ENCODE measurements at regions not wholly inside any gene's neighbourhood (a gene's known extent, or its start where the extent isn't known, plus 50 kb on each side); places are given as distances from the start of the nearest gene placed in this dataset.
"Not testable (repeated sequence)": the region's sequence is repeated elsewhere in the genome, so short reads cannot be mapped to it uniquely, and the experiment has no call there.

DNA sequence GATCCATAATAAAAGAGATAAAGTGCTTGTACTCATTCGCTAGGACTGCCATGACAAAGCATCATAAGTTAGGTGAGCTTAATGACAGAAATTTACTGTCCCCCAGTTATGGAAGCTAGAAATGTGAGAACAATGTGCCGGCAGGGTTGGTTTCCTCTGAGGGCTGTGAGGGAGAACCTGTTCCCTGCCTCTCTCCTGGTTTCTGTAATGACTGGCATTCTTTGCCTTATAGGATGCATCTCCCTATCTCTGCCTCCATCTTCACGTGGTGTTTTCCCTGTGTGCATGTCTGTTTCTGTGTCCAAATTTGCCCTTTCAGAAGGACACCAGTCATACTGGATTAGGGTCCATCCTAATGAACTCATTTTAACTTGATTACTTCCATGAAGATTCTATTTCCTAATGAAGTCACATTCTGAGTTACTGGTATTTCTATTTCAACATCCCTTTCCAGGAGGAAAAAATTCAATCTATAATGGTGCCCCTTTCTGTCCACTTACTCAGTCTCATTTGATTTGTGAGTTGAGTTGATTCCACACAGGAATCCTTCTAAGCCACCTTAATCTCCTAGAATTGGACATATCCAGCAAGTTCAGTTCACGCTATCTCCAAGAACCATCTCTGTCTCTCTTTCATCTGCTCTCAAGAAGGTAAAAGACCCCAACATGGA, 71.2 kb upstream of the LIPC start:
- Histone ChIP-seq H3K36me3 (ENCODE audit: control insufficient read depth, insufficient read depth, low read length) (no peaks in the 10 kb centered on the region), H3K27me3 (ENCODE audit: control insufficient read depth, insufficient read depth, low read length, poor library complexity, severe bottlenecking) (no peaks in the 10 kb centered on the region), H3K4me1 (ENCODE audit: control insufficient read depth, insufficient read depth, low read length) (no peaks in the 10 kb centered on the region), H3K27ac (ENCODE audit: insufficient read depth, low read depth, low read length, poor library complexity, severe bottlenecking) (no peak overlapping the region), H3K4me3 (ENCODE audit: insufficient read depth, low read depth, low read length) (no peak overlapping the region), H3K9me3 (ENCODE audit: control insufficient read depth, low read length) (no peaks in the 10 kb centered on the region)
- 86 to 96% methylated on average over 4 of the region's 4 CpGs for WGBS, 2 experiments

DNA sequence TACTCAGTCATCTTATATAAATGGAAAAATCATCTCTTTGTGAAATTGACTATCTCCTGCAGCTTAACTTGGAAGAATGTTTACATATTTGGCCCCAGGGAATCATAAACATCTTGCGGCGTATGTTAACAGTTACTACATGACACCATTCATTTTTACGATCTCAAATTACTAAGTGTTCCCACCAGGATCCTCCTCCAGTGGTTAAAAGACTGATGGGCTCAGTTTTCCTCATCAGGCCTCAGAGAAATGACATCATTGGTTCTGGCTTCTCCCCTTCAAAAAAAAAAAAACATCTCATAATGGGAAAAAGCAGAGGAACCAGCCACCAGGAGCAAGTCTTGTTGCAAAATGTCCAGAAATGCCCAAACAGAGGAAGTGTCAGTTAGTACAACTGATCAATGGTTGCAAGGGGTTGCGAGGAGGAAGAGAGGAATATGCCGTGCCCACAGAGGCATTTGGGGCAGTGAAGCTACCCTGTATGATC, 70.5 kb upstream of the LIPC start:
- H3K4me1 ChIP-seq (ENCODE audit: control insufficient read depth, insufficient read depth, low read length), result no peaks in the 10 kb centered on the region
- H3K4me3 ChIP-seq (ENCODE audit: insufficient read depth, low read depth, low read length), result no peak overlapping the region
- H3K9me3 ChIP-seq (ENCODE audit: control insufficient read depth, low read length), result no peaks in the 10 kb centered on the region
- no peaks in the 10 kb centered on the region for H3K27me3 ChIP-seq (ENCODE audit: control insufficient read depth, insufficient read depth, low read length, poor library complexity, severe bottlenecking)
- WGBS, 2 experiments, result 95 to 96% methylated on average over 5 of the region's 5 CpGs
- H3K36me3 ChIP-seq (ENCODE audit: control insufficient read depth, insufficient read depth, low read length), result no peaks in the 10 kb centered on the region
- no peak overlapping the region for H3K27ac ChIP-seq (ENCODE audit: insufficient read depth, low read depth, low read length, poor library complexity, severe bottlenecking)

DNA sequence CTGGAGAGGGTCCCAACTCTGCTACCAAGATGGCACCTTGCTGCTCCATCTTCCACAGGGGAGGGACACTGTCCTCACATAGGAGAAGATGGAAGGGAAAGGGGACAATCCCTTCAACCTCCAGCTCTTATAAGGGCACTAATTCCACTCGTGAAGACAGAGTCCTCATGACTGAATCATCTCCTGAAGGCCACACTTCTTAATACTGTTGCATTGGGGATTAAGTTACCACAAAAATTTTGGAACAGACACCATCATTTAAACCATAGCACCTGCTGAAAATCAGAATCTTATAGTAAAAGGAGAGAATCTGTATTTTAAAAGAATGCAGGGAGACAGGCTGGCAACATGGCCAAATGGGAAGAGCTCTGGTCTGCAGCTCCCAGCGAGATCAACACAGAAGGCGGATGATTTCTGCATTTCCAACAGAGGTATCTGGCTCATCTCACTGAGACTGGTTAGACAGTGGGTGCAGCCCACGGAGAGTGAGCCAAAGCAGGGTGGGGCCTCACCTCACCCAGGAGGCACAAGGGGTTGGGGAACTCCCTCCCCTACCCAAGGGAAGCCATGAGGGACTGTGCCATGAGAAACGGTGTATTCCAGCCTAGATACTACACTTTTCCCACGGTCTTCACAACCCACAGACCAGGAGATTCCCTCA, 69.4 kb upstream of the LIPC start:
- no peak overlapping the region for H3K27ac ChIP-seq (ENCODE audit: insufficient read depth, low read depth, low read length, poor library complexity, severe bottlenecking)

DNA sequence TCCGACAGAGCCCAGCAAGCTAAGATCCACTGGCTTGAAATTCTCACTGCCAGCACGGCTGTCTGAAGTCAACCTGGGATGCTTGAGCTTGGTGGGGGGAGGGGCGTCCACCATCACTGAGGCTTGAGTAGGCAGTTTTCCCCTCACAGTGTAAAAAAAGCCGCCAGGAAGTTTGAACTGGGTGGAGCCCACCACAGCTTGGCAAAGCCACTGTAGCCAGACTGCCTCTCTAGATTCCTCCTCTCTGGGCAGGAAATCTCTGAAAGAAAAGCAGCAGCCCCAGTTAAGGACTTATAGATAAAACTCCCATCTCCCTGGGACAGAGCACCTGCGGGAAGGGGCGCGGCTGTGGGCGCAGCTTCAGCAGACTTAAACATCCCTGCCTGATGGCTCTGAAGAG, 68.7 kb upstream of the LIPC start:
- not testable (repeated sequence) for H3K27ac ChIP-seq (ENCODE audit: insufficient read depth, low read depth, low read length, poor library complexity, severe bottlenecking); H3K9me3 ChIP-seq (ENCODE audit: control insufficient read depth, low read length); H3K4me3 ChIP-seq (ENCODE audit: insufficient read depth, low read depth, low read length); H3K4me1 ChIP-seq (ENCODE audit: control insufficient read depth, insufficient read depth, low read length); H3K27me3 ChIP-seq (ENCODE audit: control insufficient read depth, insufficient read depth, low read length, poor library complexity, severe bottlenecking); H3K36me3 ChIP-seq (ENCODE audit: control insufficient read depth, insufficient read depth, low read length)
- WGBS, 2 experiments, result 87 to 93% methylated on average over 8 of the region's 8 CpGs

More for the DNA sequence above, 69.4 kb upstream of the LIPC start:
- Histone ChIP-seq H3K4me1 (ENCODE audit: control insufficient read depth, insufficient read depth, low read length) (no peaks in the 10 kb centered on the region), H3K27me3 (ENCODE audit: control insufficient read depth, insufficient read depth, low read length, poor library complexity, severe bottlenecking) (no peaks in the 10 kb centered on the region), H3K36me3 (ENCODE audit: control insufficient read depth, insufficient read depth, low read length) (no peaks in the 10 kb centered on the region), H3K4me3 (ENCODE audit: insufficient read depth, low read depth, low read length) (no peak overlapping the region), H3K9me3 (ENCODE audit: control insufficient read depth, low read length) (no peaks in the 10 kb centered on the region)
- WGBS, 2 experiments, result 90 to 92% methylated on average over 6 of the region's 6 CpGs

DNA sequence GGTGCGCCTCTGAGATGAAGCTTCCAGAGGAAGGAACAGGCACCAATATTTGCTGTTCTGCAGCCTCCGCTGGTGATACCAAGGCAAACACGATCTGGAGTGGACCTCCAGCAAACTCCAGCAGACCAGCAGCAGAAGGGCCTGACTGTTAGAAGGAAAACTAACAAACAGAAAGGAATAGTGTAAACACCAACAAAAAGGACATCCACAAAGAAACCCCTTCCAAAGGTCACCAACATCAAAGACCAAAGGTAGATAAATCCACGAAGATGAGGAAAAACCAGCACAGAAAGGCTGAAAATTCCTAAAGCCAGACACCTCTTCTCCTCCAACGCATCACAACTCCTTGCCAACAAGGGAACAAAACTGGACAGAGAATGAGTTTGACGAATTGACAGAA, 68.1 kb upstream of the LIPC start:
- not testable (repeated sequence) for H3K27ac ChIP-seq (ENCODE audit: insufficient read depth, low read depth, low read length, poor library complexity, severe bottlenecking); H3K4me3 ChIP-seq (ENCODE audit: insufficient read depth, low read depth, low read length); H3K4me1 ChIP-seq (ENCODE audit: control insufficient read depth, insufficient read depth, low read length); H3K36me3 ChIP-seq (ENCODE audit: control insufficient read depth, insufficient read depth, low read length); H3K27me3 ChIP-seq (ENCODE audit: control insufficient read depth, insufficient read depth, low read length, poor library complexity, severe bottlenecking); H3K9me3 ChIP-seq (ENCODE audit: control insufficient read depth, low read length)
- WGBS, 2 experiments, result 94 to 95% methylated on average over 5 to 6 of the region's 6 CpGs

DNA sequence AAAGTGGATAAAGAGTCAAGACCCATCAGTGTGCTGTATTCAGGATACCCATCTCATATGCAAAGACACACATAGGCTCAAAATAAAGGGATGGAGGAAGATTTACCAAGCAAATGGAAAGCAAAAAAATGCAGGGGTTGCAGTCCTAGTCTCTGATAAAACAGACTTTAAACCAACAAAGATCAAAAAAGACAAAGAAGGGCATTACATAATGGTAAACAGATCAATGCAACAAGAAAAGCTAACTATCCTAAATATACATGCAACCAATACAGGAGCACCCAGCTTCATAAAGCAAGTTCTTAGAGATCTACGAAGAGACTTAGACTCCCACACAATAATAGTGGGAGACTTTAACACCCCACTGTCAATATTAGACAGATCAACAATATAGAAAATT, 66.7 kb upstream of the LIPC start:
- not testable (repeated sequence) for H3K4me1 ChIP-seq (ENCODE audit: control insufficient read depth, insufficient read depth, low read length); H3K4me3 ChIP-seq (ENCODE audit: insufficient read depth, low read depth, low read length); H3K36me3 ChIP-seq (ENCODE audit: control insufficient read depth, insufficient read depth, low read length); H3K9me3 ChIP-seq (ENCODE audit: control insufficient read depth, low read length); H3K27ac ChIP-seq (ENCODE audit: insufficient read depth, low read depth, low read length, poor library complexity, severe bottlenecking); H3K27me3 ChIP-seq (ENCODE audit: control insufficient read depth, insufficient read depth, low read length, poor library complexity, severe bottlenecking)
- WGBS, 2 experiments, result 77 to 81% methylated on average over 1 of the region's 1 CpG

DNA sequence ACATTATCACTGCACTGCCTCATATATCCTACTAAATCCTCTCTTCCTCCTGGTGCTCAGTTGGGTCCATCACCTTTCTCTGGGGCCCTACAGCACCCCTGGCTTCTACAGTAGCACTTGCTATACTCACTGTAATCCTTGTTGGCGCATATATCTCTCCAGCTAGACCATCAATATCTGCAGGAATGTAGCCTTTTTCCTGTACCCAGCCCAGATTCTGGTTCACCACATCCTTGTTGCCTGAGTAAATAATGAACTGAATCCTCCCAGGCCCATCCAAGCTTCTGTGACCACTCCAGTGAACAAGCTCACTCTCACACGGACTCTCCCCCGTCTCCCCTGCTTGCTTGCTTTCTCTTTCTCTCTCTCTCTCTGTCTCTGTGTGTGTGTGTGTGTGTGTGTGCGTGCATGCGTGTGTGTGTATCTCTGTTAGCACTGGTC, 62.5 kb upstream of the LIPC start:
- WGBS, 2 experiments, result 94% methylated on average over 1 to 3 of the region's 5 CpGs
- Histone ChIP-seq H3K9me3 (ENCODE audit: control insufficient read depth, low read length) (no peaks in the 10 kb centered on the region), H3K4me3 (ENCODE audit: insufficient read depth, low read depth, low read length) (no peak overlapping the region), H3K27me3 (ENCODE audit: control insufficient read depth, insufficient read depth, low read length, poor library complexity, severe bottlenecking) (no peaks in the 10 kb centered on the region), H3K27ac (ENCODE audit: insufficient read depth, low read depth, low read length, poor library complexity, severe bottlenecking) (no peak overlapping the region), H3K36me3 (ENCODE audit: control insufficient read depth, insufficient read depth, low read length) (no peaks in the 10 kb centered on the region), H3K4me1 (ENCODE audit: control insufficient read depth, insufficient read depth, low read length) (no peaks in the 10 kb centered on the region)

DNA sequence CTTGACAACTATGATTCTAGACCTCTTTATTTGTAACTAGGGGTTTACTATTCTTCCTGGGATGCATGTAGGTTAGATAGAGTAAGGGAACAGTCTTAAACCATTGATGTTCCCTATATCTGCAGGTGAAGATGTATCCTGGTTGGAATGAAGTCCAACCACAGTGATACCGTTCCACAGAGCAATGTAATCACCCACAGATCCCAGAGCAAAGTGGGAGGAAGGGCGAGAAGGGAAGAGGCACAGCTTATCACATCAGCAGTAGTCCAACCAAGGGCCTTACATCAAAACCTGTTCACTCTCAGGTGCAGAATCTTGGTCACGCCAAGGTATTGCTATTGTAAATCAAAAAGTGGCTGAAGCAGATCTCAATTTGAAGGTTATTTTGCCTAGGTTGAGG, 61.8 kb upstream of the LIPC start:
- no peak overlapping the region for H3K4me3 ChIP-seq (ENCODE audit: insufficient read depth, low read depth, low read length)
- H3K27me3 ChIP-seq (ENCODE audit: control insufficient read depth, insufficient read depth, low read length, poor library complexity, severe bottlenecking), result no peaks in the 10 kb centered on the region
- 84 to 94% methylated on average over 3 of the region's 3 CpGs for WGBS, 2 experiments
- no peaks in the 10 kb centered on the region for H3K36me3 ChIP-seq (ENCODE audit: control insufficient read depth, insufficient read depth, low read length)
- H3K9me3 ChIP-seq (ENCODE audit: control insufficient read depth, low read length), result no peaks in the 10 kb centered on the region
- H3K4me1 ChIP-seq (ENCODE audit: control insufficient read depth, insufficient read depth, low read length), result no peaks in the 10 kb centered on the region
- H3K27ac ChIP-seq (ENCODE audit: insufficient read depth, low read depth, low read length, poor library complexity, severe bottlenecking), result no peak overlapping the region

DNA sequence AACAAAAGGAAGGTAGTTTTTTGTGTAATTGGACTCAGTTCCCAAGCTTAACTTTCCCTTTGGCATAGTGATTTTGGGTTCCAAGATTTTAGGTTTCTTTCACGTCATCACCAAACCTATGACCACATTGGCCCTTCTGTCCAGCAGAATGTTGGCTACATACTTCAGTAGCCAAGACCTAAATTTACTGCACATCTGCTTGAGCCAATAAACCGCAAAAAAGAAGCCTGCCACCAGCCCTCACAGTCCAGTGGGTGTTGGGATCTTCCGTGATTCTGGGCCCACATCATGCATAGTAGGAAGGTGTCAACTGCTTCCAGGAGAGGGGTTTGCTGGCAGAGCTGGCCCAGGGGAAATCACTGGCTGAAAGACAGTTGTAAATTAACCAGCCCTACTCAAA, 57.6 kb upstream of the LIPC start:
- WGBS, 2 experiments, result 94 to 96% methylated on average over 3 of the region's 3 CpGs
- Histone ChIP-seq H3K9me3 (ENCODE audit: control insufficient read depth, low read length) (peaks cover 3% of the 10 kb centered on the region), H3K27me3 (ENCODE audit: control insufficient read depth, insufficient read depth, low read length, poor library complexity, severe bottlenecking) (no peaks in the 10 kb centered on the region), H3K4me3 (ENCODE audit: insufficient read depth, low read depth, low read length) (no peak overlapping the region), H3K4me1 (ENCODE audit: control insufficient read depth, insufficient read depth, low read length) (no peaks in the 10 kb centered on the region), H3K27ac (ENCODE audit: insufficient read depth, low read depth, low read length, poor library complexity, severe bottlenecking) (no peak overlapping the region), H3K36me3 (ENCODE audit: control insufficient read depth, insufficient read depth, low read length) (no peaks in the 10 kb centered on the region)

DNA sequence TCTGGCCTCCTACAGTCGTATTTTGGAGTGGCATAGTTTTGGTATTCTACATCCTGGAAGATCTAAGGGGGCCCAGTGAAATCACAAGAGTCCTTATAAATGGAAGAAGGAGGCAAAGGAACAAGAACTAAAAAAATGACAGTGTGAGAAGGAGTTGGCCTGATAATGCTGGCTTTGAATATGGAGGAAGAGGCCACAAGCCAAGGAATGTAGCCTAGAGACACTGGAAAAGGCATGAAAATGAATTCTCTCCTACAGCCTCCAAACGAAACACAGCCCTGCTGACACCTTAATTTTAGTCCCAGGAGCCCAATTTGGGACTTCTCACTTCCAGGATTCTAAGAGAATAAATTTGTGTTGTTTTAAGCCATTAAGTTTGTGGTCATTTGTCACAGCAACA, 54.6 kb upstream of the LIPC start:
- Histone ChIP-seq H3K4me1 (ENCODE audit: control insufficient read depth, insufficient read depth, low read length) (peaks cover under 1% of the 10 kb centered on the region), H3K27me3 (ENCODE audit: control insufficient read depth, insufficient read depth, low read length, poor library complexity, severe bottlenecking) (no peaks in the 10 kb centered on the region), H3K9me3 (ENCODE audit: control insufficient read depth, low read length) (peaks cover 3% of the 10 kb centered on the region), H3K4me3 (ENCODE audit: insufficient read depth, low read depth, low read length) (no peak overlapping the region), H3K27ac (ENCODE audit: insufficient read depth, low read depth, low read length, poor library complexity, severe bottlenecking) (no peak overlapping the region), H3K36me3 (ENCODE audit: control insufficient read depth, insufficient read depth, low read length) (no peaks in the 10 kb centered on the region)
- 95 to 100% methylated on average over 2 of the region's 2 CpGs for WGBS, 2 experiments

Data from ectodermal cell (in vitro differentiated cells).